ENCODE measurements at regions not wholly inside any gene's neighbourhood (a gene's known extent, or its start where the extent isn't known, plus 50 kb on each side); places are given as distances from the start of the nearest gene placed in this dataset.
"Not testable (repeated sequence)": the region's sequence is repeated elsewhere in the genome, so short reads cannot be mapped to it uniquely, and the experiment has no call there.

DNA sequence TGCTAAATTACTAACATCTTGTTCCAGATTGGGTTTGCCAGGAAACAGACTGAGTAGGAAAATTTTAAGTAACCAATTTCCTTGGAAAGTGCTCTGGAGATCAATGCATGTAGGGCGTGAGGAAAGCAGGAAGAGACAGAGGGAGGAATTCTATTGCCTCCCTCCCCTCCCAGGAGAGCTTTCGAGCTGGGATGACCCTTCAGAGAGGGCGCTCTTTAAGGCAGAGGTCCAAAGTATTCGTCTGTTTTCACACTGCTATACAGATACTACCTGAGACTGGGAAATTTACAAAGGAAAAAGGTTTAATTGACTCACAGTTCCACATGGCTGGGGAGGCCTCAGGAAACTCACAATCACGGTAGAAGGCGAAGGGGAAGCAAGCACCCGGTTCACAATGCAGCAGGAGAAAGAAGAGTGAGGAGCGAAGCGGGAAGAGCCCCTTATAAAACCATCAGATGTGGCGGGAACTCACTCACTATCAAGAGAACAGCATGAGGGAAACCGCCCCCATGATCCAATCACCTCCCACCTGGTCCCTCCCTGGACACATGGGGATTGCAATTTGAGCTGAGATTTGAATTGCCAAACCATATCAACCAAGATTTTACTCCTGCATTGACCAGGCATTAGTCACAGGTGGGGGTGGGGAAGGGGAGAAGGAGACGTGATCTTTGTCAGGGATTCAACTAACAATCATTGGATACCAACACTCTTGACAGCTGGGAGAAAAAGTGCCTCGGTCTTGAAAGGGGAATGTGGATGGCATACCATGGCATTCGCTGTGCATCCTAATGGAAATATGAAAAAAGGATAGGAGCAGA lies 63.8 kb downstream of the SLITRK2 start:
- H3K36me3 Mint-ChIP-seq (ENCODE audit: low read depth): no peaks in the 10 kb centered on the region
- peaks cover 2% of the 10 kb centered on the region for H3K9me3 Mint-ChIP-seq
- H3K27me3 Mint-ChIP-seq (ENCODE audit: low read depth): no peaks in the 10 kb centered on the region
- CTCF ChIA-PET: no interaction called here
- intact Hi-C loops (cut with micrococcal nuclease): no loop called here
- no peaks in the 10 kb centered on the region for H3K4me1 Mint-ChIP-seq (ENCODE audit: low read depth)
- no peak overlapping the region for H3K27ac Mint-ChIP-seq
- DNase-seq: no peak
- no peak overlapping the region for H3K4me3 Mint-ChIP-seq

DNA sequence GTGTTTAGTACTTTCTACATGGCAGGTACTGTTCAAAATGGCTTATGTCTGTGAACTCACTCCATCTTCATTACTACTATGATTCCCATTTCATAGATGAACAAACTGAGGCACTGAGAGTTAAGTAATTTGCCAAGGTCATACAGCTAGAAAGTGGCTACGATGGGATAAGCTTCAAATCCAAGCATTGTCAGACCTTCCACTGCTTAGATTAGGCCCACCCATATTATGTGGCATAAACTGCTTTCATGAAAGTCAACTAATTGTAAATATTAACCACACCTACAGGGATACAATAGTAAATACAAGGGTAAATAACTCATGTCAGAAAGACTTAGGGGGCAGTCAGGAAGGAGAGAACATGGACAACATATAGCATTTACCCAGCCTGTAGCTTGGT lies 68.8 kb downstream of the SLITRK2 start:
- no peak for DNase-seq
- H3K36me3 Mint-ChIP-seq (ENCODE audit: low read depth): no peaks in the 10 kb centered on the region
- no peaks in the 10 kb centered on the region for H3K4me1 Mint-ChIP-seq (ENCODE audit: low read depth)
- intact Hi-C loops (cut with micrococcal nuclease): no loop called here
- H3K27me3 Mint-ChIP-seq (ENCODE audit: low read depth): no peaks in the 10 kb centered on the region
- no peak overlapping the region for H3K4me3 Mint-ChIP-seq
- CTCF ChIA-PET: no interaction called here
- no peak overlapping the region for H3K27ac Mint-ChIP-seq
- H3K9me3 Mint-ChIP-seq: peaks cover 3% of the 10 kb centered on the region

DNA sequence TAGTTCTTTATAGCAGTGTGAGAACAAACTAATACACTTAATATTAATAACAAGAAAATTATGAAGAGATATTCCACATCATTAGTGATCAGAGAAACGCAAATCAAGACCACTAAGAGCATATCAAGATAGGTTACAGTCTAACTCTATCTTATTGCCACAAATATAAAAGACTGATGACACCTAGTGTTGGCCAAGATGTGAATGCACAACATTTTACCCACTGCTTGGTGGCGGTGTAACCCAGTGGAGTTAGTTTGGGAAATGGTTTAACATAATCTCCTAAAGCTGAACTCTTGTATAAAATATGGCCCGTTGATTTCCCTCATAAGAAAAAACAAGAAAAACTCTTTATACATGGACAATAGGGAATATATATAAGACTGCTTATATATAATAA lies 92.4 kb downstream of the SLITRK2 start:
- H3K4me1 Mint-ChIP-seq (ENCODE audit: low read depth): no peaks in the 10 kb centered on the region
- no peak overlapping the region for H3K4me3 Mint-ChIP-seq
- CTCF ChIA-PET: no interaction called here
- intact Hi-C loops (cut with micrococcal nuclease): no loop called here
- H3K9me3 Mint-ChIP-seq: no peaks in the 10 kb centered on the region
- H3K27ac Mint-ChIP-seq: no peak overlapping the region
- H3K36me3 Mint-ChIP-seq (ENCODE audit: low read depth): no peaks in the 10 kb centered on the region
- no peaks in the 10 kb centered on the region for H3K27me3 Mint-ChIP-seq (ENCODE audit: low read depth)
- no peak for DNase-seq

DNA sequence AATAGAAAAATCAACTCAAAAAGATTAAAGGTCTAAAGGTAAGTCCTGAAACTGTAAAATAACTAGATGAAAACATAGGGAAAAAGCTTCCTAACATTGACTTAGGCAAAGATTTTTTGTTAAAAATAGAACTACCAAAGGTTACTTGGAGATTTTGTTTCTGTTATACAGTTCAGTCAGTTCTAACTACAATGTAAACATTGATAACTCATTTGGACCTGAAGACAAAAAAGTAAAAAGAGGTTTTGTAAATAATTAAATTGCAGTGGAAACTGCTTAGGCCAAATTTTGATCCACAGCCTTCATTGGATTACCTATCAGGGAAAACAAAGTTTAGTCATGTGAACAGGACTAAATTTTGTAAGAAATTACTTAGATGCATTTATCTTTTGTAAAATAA lies 101.8 kb downstream of the SLITRK2 start:
- Mint-ChIP-seq H3K4me1 (ENCODE audit: low read depth) (no peaks in the 10 kb centered on the region), H3K9me3 (peaks cover 2% of the 10 kb centered on the region), H3K4me3 (no peak overlapping the region), H3K27ac (no peak overlapping the region), H3K27me3 (ENCODE audit: low read depth) (no peaks in the 10 kb centered on the region), H3K36me3 (ENCODE audit: low read depth) (no peaks in the 10 kb centered on the region)
- CTCF ChIA-PET: no interaction called here
- intact Hi-C loops (cut with micrococcal nuclease): no loop called here
- no peak for DNase-seq

DNA sequence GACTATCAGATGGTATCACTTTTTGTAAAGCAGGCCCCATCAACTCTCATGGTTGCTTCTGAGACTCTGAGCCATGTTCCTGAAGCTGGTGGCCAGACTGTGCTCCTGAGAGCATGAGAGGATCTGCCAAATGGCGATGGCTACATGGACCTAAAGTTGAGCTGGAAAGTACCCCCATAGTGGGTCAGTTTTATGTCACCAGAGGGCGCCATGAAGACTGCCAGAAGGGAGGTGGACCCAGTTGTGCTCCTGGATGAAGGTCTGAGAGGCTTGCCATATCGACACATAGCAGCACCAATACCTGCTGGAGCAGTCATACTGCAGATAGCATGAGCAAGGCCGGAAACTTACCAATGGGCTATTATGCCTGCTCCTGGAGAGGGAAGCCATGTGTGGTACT lies 105.7 kb downstream of the SLITRK2 start:
- Mint-ChIP-seq H3K9me3 (no peaks in the 10 kb centered on the region), H3K4me3 (no peak overlapping the region), H3K27me3 (ENCODE audit: low read depth) (no peaks in the 10 kb centered on the region), H3K27ac (no peak overlapping the region), H3K36me3 (ENCODE audit: low read depth) (no peaks in the 10 kb centered on the region), H3K4me1 (ENCODE audit: low read depth) (no peaks in the 10 kb centered on the region)
- intact Hi-C loops (cut with micrococcal nuclease): no loop called here
- CTCF ChIA-PET: interaction anchor here (0.6 kb wide), 1 partner anchor 908 kb away, joined by 3 read pairs; no protein-coding TSS in a partner anchor
- no peak for DNase-seq

DNA sequence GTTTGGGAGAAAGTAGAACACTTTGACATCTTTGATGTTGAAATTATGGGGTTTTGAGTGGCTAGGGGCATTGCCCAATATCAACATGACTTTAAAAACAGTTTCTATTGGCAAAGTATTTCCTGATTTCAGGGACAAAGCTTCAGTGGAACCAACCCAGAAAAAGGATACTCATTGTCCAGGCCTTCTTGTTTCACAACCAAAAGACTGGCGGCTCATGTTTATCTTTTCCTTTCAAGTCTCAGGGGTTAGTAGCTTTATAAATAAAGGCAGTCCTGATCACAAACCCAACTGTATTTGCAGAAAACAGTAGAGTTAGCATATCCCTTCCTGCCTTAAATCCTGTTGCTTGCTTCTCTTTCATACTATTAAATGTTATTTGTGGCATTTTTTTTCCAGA lies 119.1 kb downstream of the SLITRK2 start:
- no peaks in the 10 kb centered on the region for H3K27me3 Mint-ChIP-seq (ENCODE audit: low read depth)
- CTCF ChIA-PET: no interaction called here
- H3K36me3 Mint-ChIP-seq (ENCODE audit: low read depth): no peaks in the 10 kb centered on the region

DNA sequence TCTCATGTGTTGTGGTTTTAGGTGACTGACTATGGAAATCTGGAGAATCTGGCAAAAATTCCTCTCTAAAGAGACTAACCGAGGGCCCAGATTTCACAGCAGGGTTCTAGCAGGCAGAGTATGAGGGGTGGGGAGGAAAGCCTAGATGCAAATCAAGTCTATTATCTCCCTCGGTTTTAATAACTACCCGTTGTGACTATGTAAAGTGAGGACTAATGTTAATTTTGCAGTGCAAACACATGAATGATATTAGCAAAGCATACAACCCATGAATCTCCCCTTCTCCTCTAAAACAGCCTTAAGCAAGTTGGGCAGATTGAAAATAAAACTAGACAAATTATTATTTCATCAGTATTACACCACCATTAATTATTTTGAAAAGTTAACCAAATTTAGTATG lies 131.4 kb downstream of the SLITRK2 start:
- H3K4me1 Mint-ChIP-seq (ENCODE audit: low read depth): no peaks in the 10 kb centered on the region
- no peaks in the 10 kb centered on the region for H3K27me3 Mint-ChIP-seq (ENCODE audit: low read depth)
- no peak for DNase-seq
- intact Hi-C loops (cut with micrococcal nuclease): no loop called here
- H3K36me3 Mint-ChIP-seq (ENCODE audit: low read depth): no peaks in the 10 kb centered on the region
- CTCF ChIA-PET: no interaction called here
- H3K27ac Mint-ChIP-seq: no peak overlapping the region
- H3K9me3 Mint-ChIP-seq: no peaks in the 10 kb centered on the region
- no peak overlapping the region for H3K4me3 Mint-ChIP-seq

More for the DNA sequence above, 119.1 kb downstream of the SLITRK2 start:
- intact Hi-C loops (cut with micrococcal nuclease): no loop called here
- H3K4me3 Mint-ChIP-seq: no peak overlapping the region
- no peaks in the 10 kb centered on the region for H3K4me1 Mint-ChIP-seq (ENCODE audit: low read depth)
- peaks cover 4% of the 10 kb centered on the region for H3K9me3 Mint-ChIP-seq
- no peak overlapping the region for H3K27ac Mint-ChIP-seq
- DNase-seq: no peak

DNA sequence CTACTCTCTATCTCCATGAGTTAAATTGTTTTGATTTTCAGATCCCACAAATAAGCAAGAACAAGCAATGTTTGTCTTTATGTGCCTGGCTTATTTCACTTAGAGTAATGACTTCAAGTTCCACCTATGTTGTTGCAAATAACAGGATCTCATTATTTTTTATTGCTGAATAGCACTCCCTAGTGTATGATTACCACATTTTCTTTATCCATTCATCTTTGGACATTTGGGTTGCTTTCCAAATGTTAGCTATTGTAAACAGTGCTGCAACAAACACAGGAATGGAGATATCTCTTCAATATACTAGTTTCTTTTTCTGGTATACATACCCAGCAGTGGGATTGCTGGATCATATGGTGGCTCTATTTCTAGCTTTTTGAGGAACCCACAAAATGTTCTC lies 136.0 kb downstream of the SLITRK2 start:
- Mint-ChIP-seq H3K4me1 (ENCODE audit: low read depth) (no peaks in the 10 kb centered on the region), H3K27ac (no peak overlapping the region), H3K4me3 (no peak overlapping the region), H3K36me3 (ENCODE audit: low read depth) (no peaks in the 10 kb centered on the region), H3K27me3 (ENCODE audit: low read depth) (no peaks in the 10 kb centered on the region), H3K9me3 (no peaks in the 10 kb centered on the region)
- CTCF ChIA-PET: no interaction called here
- intact Hi-C loops (cut with micrococcal nuclease): no loop called here
- DNase-seq: no peak

DNA sequence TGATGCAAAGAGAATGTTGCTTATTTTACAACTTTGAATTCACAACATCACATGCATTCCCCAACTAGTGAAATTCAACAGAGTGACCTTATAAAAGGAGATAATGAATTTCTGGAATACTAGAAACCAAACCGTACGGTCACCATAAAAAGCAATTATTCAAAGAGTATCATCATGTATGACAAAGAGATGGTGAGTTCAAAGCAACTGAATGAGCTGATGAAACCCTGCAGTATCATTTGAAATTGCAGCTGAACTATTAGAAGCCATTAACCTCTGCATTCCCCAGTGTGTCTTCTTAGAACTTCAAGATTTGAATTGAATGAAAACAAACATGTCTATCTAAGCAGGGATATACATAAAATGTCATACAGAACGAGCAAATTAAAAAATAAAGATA lies 172.4 kb downstream of the SLITRK2 start:
- Mint-ChIP-seq H3K4me1 (ENCODE audit: low read depth) (no peaks in the 10 kb centered on the region), H3K27me3 (ENCODE audit: low read depth) (no peaks in the 10 kb centered on the region), H3K36me3 (ENCODE audit: low read depth) (no peaks in the 10 kb centered on the region), H3K9me3 (peaks cover 5% of the 10 kb centered on the region), H3K4me3 (no peak overlapping the region), H3K27ac (no peak overlapping the region)
- no peak for DNase-seq
- CTCF ChIA-PET: no interaction called here
- intact Hi-C loops (cut with micrococcal nuclease): no loop called here

DNA sequence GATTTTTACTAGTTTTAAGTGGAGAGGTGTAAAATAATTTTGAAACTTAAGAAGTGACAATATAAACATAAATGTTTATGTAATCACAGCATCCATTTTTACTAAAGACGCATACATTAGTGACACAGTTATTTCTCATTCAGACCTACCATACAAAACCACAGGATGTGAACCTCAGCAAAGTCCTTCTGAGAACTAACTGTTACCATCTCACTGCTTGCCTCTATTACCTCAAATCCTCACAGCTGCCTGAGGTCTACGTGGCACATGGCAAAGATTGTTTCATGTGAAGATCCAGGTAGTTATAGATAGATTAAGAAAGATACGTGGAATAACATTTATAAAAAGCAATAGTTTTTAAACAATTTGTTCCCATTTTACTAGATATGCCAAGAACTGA lies 189.0 kb downstream of the SLITRK2 start:
- DNase-seq: no peak
- H3K27me3 Mint-ChIP-seq (ENCODE audit: low read depth): no peaks in the 10 kb centered on the region
- CTCF ChIA-PET: no interaction called here
- H3K4me1 Mint-ChIP-seq (ENCODE audit: low read depth): no peaks in the 10 kb centered on the region
- no peak overlapping the region for H3K4me3 Mint-ChIP-seq
- intact Hi-C loops (cut with micrococcal nuclease): no loop called here
- H3K36me3 Mint-ChIP-seq (ENCODE audit: low read depth): no peaks in the 10 kb centered on the region
- H3K27ac Mint-ChIP-seq: no peak overlapping the region
- no peaks in the 10 kb centered on the region for H3K9me3 Mint-ChIP-seq

DNA sequence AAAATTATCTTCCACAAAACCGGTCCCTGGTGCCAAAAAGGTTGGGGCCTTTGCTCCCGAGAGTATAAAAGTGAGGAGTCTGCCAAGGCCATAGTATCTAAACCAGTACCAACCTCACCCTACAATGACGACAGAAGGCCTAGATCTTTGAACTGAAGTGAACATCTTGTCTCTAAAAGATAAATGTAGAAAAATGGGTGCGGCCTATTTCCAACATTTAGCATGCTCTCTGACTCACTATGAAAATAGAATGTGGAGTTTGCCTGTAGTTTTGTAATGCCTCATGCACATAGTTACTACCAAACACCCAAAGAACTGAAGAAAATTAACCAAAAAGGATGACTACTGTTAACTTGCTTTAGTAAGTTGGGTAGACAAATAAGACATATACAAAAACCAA lies 218.4 kb downstream of the SLITRK2 start:
- H3K4me1 Mint-ChIP-seq (ENCODE audit: low read depth): no peaks in the 10 kb centered on the region
- no peak overlapping the region for H3K27ac Mint-ChIP-seq
- DNase-seq: no peak
- H3K4me3 Mint-ChIP-seq: no peak overlapping the region
- intact Hi-C loops (cut with micrococcal nuclease): no loop called here
- no peaks in the 10 kb centered on the region for H3K9me3 Mint-ChIP-seq
- H3K36me3 Mint-ChIP-seq (ENCODE audit: low read depth): no peaks in the 10 kb centered on the region
- no peaks in the 10 kb centered on the region for H3K27me3 Mint-ChIP-seq (ENCODE audit: low read depth)
- CTCF ChIA-PET: no interaction called here

DNA sequence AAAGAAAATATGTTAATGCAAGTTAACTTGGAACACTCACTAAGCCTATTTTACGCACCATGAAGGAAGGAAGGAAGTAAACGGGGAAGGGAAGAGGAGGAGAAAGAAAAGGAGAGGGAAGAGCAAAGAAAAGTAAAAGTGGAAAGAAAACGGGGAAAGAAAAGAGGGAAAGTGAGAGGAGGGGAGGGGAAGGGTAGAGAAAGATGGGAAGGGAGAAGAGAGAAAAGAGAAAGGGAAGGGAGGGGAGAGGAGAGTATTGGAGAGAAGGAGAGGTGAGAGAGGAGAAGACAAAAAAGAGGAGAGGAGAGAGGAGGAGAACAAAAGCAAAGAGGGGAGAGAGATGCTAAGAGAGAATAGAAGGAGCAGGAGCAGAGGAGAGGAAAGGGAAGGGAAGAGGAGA lies 224.1 kb downstream of the SLITRK2 start:
- CTCF ChIA-PET: no interaction called here
- intact Hi-C loops (cut with micrococcal nuclease): no loop called here
- Mint-ChIP-seq H3K4me1 (ENCODE audit: low read depth) (no peaks in the 10 kb centered on the region), H3K27me3 (ENCODE audit: low read depth) (no peaks in the 10 kb centered on the region), H3K9me3 (no peaks in the 10 kb centered on the region), H3K4me3 (no peak overlapping the region), H3K36me3 (ENCODE audit: low read depth) (no peaks in the 10 kb centered on the region), H3K27ac (no peak overlapping the region)
- DNase-seq: no peak

DNA sequence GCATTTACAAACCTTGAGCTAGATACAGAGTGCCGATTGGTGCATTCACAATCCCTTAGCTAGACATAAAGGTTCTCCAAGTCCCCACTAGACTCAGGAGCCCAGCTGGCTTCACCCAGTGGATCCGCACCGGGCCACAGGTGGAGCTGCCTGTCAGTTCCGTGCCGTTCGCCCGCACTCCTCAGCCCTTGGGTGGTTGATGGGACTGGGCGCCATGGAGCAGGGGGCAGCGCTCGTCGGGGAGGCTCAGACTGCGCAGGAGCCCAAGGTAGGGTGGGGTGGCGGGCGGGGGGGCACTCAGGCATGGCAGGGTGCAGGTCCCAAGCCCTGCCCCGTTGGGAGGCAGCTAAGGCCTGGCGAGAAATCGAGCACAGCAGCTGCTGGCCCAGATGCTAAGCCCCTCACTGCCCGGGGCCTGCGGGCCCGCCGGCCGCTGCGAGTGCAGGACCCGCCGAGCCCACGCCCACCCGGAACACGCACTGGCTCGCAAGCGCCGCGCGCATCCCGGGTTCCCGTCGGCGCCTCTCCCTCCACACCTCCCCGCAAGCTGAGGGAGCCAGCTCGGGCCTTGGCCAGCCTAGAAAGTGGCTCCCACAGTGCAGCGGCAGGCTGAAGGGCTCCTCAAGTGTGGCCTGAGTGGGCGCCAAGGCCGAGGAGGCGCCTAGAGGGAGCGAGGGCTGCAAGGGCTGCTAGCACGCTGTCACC lies 228.5 kb downstream of the SLITRK2 start:
- H3K4me1 Mint-ChIP-seq (ENCODE audit: low read depth); DNase-seq; H3K9me3 Mint-ChIP-seq; H3K4me3 Mint-ChIP-seq; H3K27me3 Mint-ChIP-seq (ENCODE audit: low read depth); intact Hi-C loops (cut with micrococcal nuclease); CTCF ChIA-PET; H3K27ac Mint-ChIP-seq; H3K36me3 Mint-ChIP-seq (ENCODE audit: low read depth): not testable (repeated sequence)

All from activated naive CD4-positive, alpha-beta T cell treated with anti-CD3 and anti-CD28 coated beads for 36 hours (primary cell).